ENCODE measurements at regions not wholly inside any gene's neighbourhood (a gene's known extent, or its start where the extent isn't known, plus 50 kb on each side); places are given as distances from the start of the nearest gene placed in this dataset.

- Histone ChIP-seq H3K27me3 (ENCODE audit: control insufficient read depth in 1 of 2, insufficient read depth in 2 of 2, low read length in 2 of 2) (no peaks in the 10 kb centered on the region), H3K4me3 (ENCODE audit: low read length) (no peak overlapping the region), H3K27ac (ENCODE audit: low read depth in 1 of 2, low read length in 2 of 2) (no peak overlapping the region), H3K9me3 (ENCODE audit: control insufficient read depth in 1 of 2, insufficient read depth in 1 of 2, low read length in 2 of 2) (no peaks in the 10 kb centered on the region), H3K4me1 (ENCODE audit: insufficient read depth, low read length) (no peaks in the 10 kb centered on the region), H3K36me3 (ENCODE audit: insufficient read depth, low read length) (no peaks in the 10 kb centered on the region)
- intact Hi-C loops (cut with DNase I, micrococcal nuclease) = no loop called here
- Mint-ChIP-seq H3K4me3 (no peak overlapping the region), H3K9me3 (no peaks in the 10 kb centered on the region), H3K27ac (no peak overlapping the region), H3K36me3 (ENCODE audit: low read depth) (no peaks in the 10 kb centered on the region), H3K4me1 (ENCODE audit: low read depth) (no peaks in the 10 kb centered on the region), H3K27me3 (peaks cover 12% of the 10 kb centered on the region)
- DNase-seq (peak in 2 of 14 experiments; percentile 11), ATAC-seq (ENCODE audit: poor library complexity) (no peak)
- POLR2A ChIA-PET = no interaction called here
- TF ChIP-seq CTCF (IDR thresholded peaks at IDR 0.05) = no peak
- CTCF ChIA-PET = no interaction called here
Observed at GRCh38 chr14:55964091-55964490, 154.1 kb upstream of the PELI2 start.

- Histone ChIP-seq H3K36me3 (ENCODE audit: insufficient read depth, low read length) (no peaks in the 10 kb centered on the region), H3K4me1 (ENCODE audit: insufficient read depth, low read length) (no peaks in the 10 kb centered on the region), H3K9me3 (ENCODE audit: control insufficient read depth in 1 of 2, insufficient read depth in 1 of 2, low read length in 2 of 2) (no peaks in the 10 kb centered on the region), H3K27ac (ENCODE audit: low read depth in 1 of 2, low read length in 2 of 2) (no peak overlapping the region), H3K27me3 (ENCODE audit: control insufficient read depth in 1 of 2, insufficient read depth in 2 of 2, low read length in 2 of 2) (no peaks in the 10 kb centered on the region), H3K4me3 (ENCODE audit: low read length) (no peak overlapping the region)
- TF ChIP-seq CTCF (IDR thresholded peaks at IDR 0.05) = no peak
- H3K4me1 Mint-ChIP-seq (ENCODE audit: low read depth) = no peaks in the 10 kb centered on the region
- ChIA-PET POLR2A (interaction anchor here (0.6 kb wide), 1 partner anchor 190 kb away, joined by 3 read pairs; no protein-coding TSS in a partner anchor), CTCF (no interaction called here)
- no peak overlapping the region for H3K4me3 Mint-ChIP-seq
- H3K27me3 Mint-ChIP-seq = peaks cover 6% of the 10 kb centered on the region
- intact Hi-C loops (cut with DNase I, micrococcal nuclease) = no loop called here
- H3K27ac Mint-ChIP-seq = no peak overlapping the region
- ATAC-seq (ENCODE audit: poor library complexity) (no peak), DNase-seq (no peak)
- H3K36me3 Mint-ChIP-seq (ENCODE audit: low read depth) = no peaks in the 10 kb centered on the region
- H3K9me3 Mint-ChIP-seq = no peaks in the 10 kb centered on the region
Observed at GRCh38 chr14:55964821-55965220, 153.4 kb upstream of the PELI2 start.

- no peak for TF ChIP-seq CTCF (IDR thresholded peaks at IDR 0.05)
- Mint-ChIP-seq H3K27ac (no peak overlapping the region), H3K4me3 (no peak overlapping the region), H3K36me3 (ENCODE audit: low read depth) (no peaks in the 10 kb centered on the region), H3K9me3 (no peaks in the 10 kb centered on the region), H3K4me1 (ENCODE audit: low read depth) (no peaks in the 10 kb centered on the region), H3K27me3 (peaks cover 12% of the 10 kb centered on the region)
- ATAC-seq (ENCODE audit: poor library complexity) (no peak), DNase-seq (no peak)
- Histone ChIP-seq H3K27me3 (ENCODE audit: control insufficient read depth in 1 of 2, insufficient read depth in 2 of 2, low read length in 2 of 2) (no peaks in the 10 kb centered on the region), H3K4me3 (ENCODE audit: low read length) (no peak overlapping the region), H3K9me3 (ENCODE audit: control insufficient read depth in 1 of 2, insufficient read depth in 1 of 2, low read length in 2 of 2) (no peaks in the 10 kb centered on the region), H3K36me3 (ENCODE audit: insufficient read depth, low read length) (no peaks in the 10 kb centered on the region), H3K4me1 (ENCODE audit: insufficient read depth, low read length) (no peaks in the 10 kb centered on the region), H3K27ac (ENCODE audit: low read depth in 1 of 2, low read length in 2 of 2) (no peak overlapping the region)
- intact Hi-C loops (cut with DNase I, micrococcal nuclease) = no loop called here
- ChIA-PET POLR2A (no interaction called here), CTCF (no interaction called here)
Observed at GRCh38 chr14:55965851-55966250, 152.4 kb upstream of the PELI2 start.
